Right lobe of liver (tissue), 4 donors: ENCODE measurements at regions not wholly inside any gene's neighbourhood (a gene's known extent, or its start where the extent isn't known, plus 50 kb on each side); places are given as distances from the start of the nearest gene placed in this dataset.

Source experiments
- POLR2A ChIP-seq: fragments of 450-650 bp; IDR thresholded peaks from one replicate; pipeline ENCODE4 v1.6.1; 2017; ENCODE audit warnings: antibody characterized with exemption, mild to moderate bottlenecking
- TF ChIP-seq, protein P1 (sequence below), 4 donors: fragments of 200-600 bp in 3 of 4; fragments of 450-650 bp in 1 of 4; IDR thresholded peaks; one replicate each; pipeline versions ENCODE4 v1.5.1 to v1.8.0; 2016 to 2022; ENCODE audit warnings: antibody characterized with exemption in 4 of 4, mild to moderate bottlenecking in 2 of 4
- donor health status: DM: no; HTN: no; CAD: no.
- donor health status: DM: no; HTN: no; CAD: no.
- donor health status: DM: no; HTN: yes; CAD: no.

GRCh38 chr18:7325126-7325430 lies 94.2 kb downstream of the LRRC30 start:
- TF ChIP-seq, protein P1, sequence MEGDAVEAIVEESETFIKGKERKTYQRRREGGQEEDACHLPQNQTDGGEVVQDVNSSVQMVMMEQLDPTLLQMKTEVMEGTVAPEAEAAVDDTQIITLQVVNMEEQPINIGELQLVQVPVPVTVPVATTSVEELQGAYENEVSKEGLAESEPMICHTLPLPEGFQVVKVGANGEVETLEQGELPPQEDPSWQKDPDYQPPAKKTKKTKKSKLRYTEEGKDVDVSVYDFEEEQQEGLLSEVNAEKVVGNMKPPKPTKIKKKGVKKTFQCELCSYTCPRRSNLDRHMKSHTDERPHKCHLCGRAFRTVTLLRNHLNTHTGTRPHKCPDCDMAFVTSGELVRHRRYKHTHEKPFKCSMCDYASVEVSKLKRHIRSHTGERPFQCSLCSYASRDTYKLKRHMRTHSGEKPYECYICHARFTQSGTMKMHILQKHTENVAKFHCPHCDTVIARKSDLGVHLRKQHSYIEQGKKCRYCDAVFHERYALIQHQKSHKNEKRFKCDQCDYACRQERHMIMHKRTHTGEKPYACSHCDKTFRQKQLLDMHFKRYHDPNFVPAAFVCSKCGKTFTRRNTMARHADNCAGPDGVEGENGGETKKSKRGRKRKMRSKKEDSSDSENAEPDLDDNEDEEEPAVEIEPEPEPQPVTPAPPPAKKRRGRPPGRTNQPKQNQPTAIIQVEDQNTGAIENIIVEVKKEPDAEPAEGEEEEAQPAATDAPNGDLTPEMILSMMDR (IDR thresholded peaks at IDR 0.05): no peak
- no peak for TF ChIP-seq POLR2A
